ENCODE measurements at regions not wholly inside any gene's neighbourhood (a gene's known extent, or its start where the extent isn't known, plus 50 kb on each side); places are given as distances from the start of the nearest gene placed in this dataset.

DNA sequence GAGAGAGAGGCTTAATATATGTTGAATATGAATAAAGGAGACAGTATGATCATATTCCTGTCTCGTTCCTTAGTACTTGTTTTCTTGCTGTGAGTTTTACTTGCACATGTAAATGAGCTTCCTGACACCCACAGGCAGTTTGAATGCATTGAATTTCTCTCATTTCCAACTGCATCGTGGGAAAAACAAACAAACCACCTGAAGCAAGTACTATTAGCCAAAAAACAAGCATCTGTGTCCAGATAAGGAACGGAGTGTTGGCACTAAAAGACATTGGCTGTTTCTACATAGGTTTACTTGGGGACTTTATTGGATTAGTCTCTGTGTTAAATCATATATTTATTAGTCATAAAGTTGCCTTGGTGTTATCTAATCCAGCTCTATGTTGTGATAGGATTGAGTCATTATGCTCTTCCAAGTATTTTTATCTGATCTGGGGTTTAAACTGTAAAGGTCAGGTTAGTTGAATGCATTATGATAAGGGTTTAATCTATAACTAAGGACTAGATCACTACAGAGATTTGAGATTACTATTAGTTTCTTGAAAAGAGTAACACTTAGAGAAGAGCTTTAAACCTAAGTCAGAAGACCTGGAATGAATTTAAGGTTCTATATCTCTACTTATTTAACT lies 339.0 kb upstream of the SPANXN4 start:
- TF ChIP-seq, protein P1, sequence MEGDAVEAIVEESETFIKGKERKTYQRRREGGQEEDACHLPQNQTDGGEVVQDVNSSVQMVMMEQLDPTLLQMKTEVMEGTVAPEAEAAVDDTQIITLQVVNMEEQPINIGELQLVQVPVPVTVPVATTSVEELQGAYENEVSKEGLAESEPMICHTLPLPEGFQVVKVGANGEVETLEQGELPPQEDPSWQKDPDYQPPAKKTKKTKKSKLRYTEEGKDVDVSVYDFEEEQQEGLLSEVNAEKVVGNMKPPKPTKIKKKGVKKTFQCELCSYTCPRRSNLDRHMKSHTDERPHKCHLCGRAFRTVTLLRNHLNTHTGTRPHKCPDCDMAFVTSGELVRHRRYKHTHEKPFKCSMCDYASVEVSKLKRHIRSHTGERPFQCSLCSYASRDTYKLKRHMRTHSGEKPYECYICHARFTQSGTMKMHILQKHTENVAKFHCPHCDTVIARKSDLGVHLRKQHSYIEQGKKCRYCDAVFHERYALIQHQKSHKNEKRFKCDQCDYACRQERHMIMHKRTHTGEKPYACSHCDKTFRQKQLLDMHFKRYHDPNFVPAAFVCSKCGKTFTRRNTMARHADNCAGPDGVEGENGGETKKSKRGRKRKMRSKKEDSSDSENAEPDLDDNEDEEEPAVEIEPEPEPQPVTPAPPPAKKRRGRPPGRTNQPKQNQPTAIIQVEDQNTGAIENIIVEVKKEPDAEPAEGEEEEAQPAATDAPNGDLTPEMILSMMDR (IDR thresholded peaks at IDR 0.05; ENCODE audit: insufficient read depth, low read length): no peak
- no peak for TF ChIP-seq SPI1 (IDR thresholded peaks at IDR 0.05; ENCODE audit: borderline replicate concordance, low read depth)
- no peak for TF ChIP-seq POLR2AphosphoS5 (IDR thresholded peaks at IDR 0.05; ENCODE audit: low read depth)

Data from HL-60 (cell line).